HG02973 (cell line): ENCODE measurements at regions not wholly inside any gene's neighbourhood (a gene's known extent, or its start where the extent isn't known, plus 50 kb on each side); places are given as distances from the start of the nearest gene placed in this dataset.

ENCODE experiments used
- ATAC-seq: cut with Tn5 transposase; IDR thresholded peaks from one replicate; pipeline ENCODE4 v1.9.1; 2021; ENCODE audit warnings: moderate library complexity; ENCODE audit not compliant: unreplicated experiment

GRCh38 chr1:221286399-221286798, 407.2 kb downstream of the HLX start:
- no peak for ATAC-seq

GRCh38 chr1:221289103-221289502, 409.9 kb downstream of the HLX start:
- ATAC-seq = no peak

- ATAC-seq = no peak
Observed at GRCh38 chr1:221290669-221291068, 411.4 kb downstream of the HLX start.

DNA sequence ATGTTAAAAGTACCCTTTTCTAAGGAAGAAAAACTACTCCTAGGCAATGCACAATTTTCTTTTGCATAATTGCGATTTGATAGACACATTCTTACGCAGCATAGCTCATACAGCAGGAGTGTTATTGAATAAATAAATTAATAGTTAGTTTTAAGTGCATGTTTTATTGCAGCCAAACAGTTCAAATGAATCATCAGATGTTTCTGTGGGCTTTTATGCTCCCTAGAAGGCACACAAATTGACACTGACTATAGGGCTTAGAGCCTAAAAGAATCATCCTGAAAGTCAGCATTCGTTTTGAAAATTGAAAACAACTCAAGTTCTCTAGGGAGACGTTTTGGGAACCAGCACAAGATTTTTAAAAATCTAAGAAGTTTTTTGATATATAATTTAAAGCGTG, 411.9 kb downstream of the HLX start:
- ATAC-seq = no peak

GRCh38 chr1:221292652-221293051, 413.4 kb downstream of the HLX start:
- ATAC-seq = no peak

- no peak for ATAC-seq
Observed at GRCh38 chr1:221294242-221294641, 415.0 kb downstream of the HLX start.

GRCh38 chr1:221302357-221302756, 423.1 kb downstream of the HLX start:
- no peak for ATAC-seq

- ATAC-seq = no peak
Observed at GRCh38 chr1:221302810-221303209, 423.6 kb downstream of the HLX start.

DNA sequence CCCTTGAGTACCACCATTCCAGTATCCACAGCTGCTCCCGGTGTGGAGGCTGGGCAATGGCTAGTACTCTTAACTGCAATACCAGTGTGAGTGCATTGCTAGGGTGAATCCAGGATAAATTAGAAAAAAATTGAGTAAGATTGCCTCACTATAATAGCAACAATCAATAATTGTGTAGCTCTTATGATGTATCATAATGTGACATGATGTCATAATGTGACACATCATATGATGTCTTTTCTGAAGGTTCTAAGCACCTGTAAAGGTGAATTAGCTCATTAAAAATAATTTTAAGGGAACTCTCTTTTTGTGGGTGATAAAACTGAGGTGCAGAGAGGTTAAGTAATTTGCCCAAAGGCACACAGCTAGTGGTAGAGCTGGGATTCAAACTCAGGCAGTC, 424.4 kb downstream of the HLX start:
- ATAC-seq = no peak

- no peak for ATAC-seq
Observed at GRCh38 chr1:221306239-221306638, 427.0 kb downstream of the HLX start.

- no peak for ATAC-seq
Observed at GRCh38 chr1:221308534-221309511, 429.6 kb downstream of the HLX start.

DNA sequence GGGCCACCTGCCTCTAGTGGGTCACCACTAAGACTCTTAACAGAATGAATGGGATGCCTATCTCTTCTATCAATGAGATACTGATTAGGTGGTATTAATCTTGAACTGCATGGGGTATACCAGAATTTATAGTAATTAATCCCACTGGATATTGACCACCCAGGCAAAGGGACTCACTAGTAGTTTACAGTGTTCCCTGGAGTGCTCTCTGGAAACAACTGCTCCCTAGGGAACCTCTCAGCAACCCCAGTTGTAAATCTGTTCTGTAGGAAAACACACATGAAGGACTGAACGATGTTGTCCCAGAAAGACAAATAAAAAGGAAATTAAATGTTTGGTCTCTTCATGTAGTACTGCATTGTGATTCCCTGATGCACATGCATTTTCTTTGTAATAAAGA, 430.5 kb downstream of the HLX start:
- no peak for ATAC-seq

DNA sequence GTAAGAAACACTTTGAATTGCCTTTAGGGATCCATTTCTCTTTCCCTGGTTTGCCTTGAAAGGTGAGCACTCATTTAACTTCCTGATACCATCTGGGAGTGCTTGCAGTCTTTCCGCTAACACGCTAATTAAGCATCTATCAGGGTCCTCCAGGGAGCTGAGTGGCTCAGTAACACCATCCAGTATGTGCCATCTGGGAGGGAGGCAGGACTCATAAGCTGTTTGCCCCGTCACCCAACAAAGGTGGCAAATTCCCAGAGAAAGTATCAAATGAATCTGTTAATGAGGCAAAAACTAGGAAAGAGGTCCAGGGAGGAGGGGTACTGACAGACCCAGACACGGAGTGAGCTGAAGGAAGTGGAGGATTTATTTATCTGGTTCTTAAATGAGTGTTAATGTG, 430.9 kb downstream of the HLX start:
- no peak for ATAC-seq

DNA sequence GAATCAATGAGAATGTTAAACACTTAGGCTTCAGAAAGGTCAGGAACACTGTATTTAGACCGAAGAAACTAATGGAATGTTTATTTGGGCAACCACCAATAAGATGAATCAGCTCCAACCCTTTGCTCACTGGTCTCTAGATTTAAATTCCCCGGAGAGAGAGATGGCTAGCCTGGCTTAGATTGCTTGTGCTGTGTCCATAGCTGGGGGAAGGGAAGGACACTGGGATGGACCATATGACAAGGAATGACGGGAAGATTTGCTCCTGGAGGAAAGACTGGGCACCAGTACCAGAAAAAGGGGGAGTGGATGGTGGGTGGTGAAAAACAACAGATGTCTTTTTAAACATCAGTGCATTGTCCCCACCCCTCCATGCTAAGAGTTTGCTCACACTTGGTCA, 426.6 kb downstream of the DUSP10 start:
- ATAC-seq = no peak

DNA sequence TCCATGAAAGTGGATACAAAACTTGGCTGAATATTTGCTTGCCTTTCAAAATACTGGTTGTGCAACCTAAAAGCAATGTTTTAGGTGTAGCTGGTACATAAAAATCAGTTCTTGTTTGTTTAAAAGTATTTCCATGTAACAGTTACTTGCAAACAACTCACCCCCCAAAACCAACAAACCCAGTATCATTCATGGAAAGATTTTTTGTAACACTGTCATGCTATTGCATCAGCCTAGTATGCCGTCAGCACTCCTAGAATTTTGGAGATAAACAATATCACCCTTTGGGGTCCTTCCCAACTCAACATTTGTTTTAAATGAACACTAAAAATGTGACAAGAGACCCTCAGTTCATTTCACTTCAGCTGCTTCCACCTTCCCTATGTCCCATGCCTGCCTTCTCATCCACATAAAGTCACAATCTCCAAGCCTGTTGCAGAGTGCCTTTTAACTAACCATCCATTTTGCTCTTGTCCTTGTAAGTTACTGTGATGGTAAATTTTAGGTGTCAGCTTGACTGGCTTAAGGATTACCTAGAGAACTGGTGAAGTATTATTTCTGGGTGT, 425.3 kb downstream of the DUSP10 start:
- ATAC-seq = no peak

- no peak for ATAC-seq
Observed at GRCh38 chr1:221317537-221317936, 424.4 kb downstream of the DUSP10 start.

GRCh38 chr1:221327954-221328353, 413.9 kb downstream of the DUSP10 start:
- ATAC-seq = no peak

DNA sequence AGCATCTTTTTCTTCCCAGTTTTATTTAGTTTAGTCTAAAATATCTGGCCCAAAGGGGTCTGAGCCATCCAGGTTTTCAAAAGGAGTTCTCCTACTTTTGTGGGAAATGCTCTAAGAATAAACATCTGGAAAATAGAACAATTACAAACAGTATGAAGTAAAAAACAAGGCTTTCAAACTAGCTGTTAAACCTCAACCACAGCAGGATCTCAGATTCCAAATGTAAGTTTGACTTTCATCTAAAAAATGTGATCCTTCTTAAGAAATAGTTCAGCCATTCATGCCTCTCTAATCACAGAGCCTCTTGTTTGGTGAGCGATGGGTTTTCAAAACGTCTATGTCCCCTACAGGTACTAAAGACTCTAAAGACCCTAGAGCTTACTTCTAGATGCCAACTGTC, 413.5 kb downstream of the DUSP10 start:
- ATAC-seq = no peak

GRCh38 chr1:221331273-221332183, 410.4 kb downstream of the DUSP10 start:
- no peak for ATAC-seq

DNA sequence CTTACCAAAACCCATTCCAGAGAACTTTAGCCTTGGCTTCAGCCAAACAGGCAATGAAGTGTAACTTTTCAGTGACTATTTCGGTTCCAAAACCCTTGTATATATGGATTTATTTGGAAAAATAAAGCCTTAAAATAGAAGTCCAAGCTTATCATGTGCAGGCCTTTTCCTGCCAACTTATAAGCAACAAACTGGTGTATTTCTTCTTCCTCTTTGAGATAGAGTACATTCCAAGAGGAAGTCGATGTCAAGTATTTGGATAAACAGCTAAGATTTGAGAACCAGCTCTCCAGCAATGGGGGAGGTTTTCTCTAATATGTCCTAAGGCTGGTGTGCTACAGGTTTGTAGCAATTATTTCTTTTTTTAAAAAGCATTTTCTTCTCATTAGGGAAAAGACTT, 407.8 kb downstream of the DUSP10 start:
- ATAC-seq = no peak
